NCI-H748 treated with DMSO at 0.1 percent for 48 hours (cell line): ENCODE measurements at regions not wholly inside any gene's neighbourhood (a gene's known extent, or its start where the extent isn't known, plus 50 kb on each side); places are given as distances from the start of the nearest gene placed in this dataset.
"Not testable (repeated sequence)": the region's sequence is repeated elsewhere in the genome, so short reads cannot be mapped to it uniquely, and the experiment has no call there.

Source experiments
- DNase-seq: peaks from one replicate; lab custom pipeline; 2025; lab: John Stamatoyannopoulos, UW

DNA sequence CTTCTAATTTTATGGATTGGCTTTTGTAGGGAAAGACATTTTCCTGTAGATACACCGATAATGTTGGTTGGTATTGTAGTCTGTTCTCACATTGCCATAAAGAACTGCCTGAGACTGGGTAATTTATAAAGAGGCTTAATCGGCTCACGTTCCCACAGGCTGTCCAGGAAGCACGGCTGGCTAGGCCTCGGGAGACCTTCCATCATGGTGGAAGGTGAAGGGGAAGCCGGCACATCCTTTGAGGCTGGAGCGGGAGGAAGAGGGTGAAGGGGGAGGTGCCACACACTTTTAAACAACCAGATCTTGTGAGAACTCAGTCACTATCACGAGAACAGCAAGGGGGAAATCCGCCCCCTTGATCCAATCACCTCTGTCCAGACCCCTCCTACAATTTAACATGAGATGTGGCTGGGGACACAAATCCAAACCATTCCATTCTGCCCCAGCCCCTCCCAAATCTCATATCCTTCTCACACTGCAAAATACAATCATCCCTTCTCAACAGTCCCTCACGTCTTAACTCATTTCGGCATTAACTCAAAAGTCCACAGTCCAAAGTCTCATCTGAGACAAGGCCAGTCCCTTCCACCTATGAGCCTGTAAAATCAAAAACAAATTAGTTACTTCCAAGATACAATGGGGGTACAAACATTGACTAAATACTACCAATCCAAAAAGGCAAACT is 66.7 kb upstream of the EIF5 start:
- no peak for DNase-seq

GRCh38 chr14:103271189-103271588 is 62.8 kb upstream of the EIF5 start:
- DNase-seq: no peak

GRCh38 chr14:103273145-103273744 is 60.8 kb upstream of the EIF5 start:
- no peak for DNase-seq

DNA sequence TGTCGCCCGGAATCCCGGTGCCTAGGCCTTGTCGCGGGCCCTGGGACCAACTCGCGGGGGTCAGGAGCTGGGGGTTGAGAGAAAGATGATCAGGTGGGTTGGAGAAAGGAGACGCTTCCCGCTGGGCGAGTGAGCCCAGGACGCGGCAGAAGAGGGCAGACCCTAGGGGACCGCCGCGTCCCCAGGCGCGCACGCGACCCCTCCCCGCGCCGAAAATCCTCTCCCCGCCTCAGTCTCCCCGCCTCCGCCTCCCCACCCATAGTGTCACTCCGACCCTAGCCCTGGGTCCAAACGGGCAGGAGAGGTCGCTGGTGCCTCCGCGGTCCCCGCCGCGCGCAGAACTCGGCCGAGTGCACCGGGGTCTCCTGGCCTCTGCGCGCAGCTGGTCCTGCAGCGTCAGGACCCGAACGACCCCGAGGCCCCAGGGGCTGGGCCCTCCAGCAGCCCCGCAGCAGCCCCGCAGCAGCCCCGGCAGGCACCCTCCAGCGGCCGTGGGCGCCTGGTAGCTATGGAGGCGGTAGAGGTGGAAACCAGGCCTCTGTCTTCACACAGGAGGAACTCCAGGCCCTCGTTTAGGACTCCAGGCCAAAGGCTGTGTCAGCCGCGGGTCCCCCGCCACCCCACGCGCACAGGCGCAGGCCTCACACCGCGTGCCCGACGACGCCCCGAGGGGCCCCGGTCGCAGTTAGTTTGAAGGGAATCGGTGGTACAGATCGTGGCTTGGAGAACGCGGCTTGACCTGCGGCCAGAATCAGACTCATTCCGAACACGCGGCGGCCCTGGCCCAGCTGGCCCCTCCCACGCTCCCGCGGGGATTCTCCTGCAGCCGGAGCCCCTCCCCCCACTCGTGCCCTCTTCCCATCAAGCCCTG is 60.1 kb upstream of the EIF5 start:
- DNase-seq: no peak

GRCh38 chr14:103275000-103275399 is 59.0 kb upstream of the EIF5 start:
- DNase-seq: no peak

DNA sequence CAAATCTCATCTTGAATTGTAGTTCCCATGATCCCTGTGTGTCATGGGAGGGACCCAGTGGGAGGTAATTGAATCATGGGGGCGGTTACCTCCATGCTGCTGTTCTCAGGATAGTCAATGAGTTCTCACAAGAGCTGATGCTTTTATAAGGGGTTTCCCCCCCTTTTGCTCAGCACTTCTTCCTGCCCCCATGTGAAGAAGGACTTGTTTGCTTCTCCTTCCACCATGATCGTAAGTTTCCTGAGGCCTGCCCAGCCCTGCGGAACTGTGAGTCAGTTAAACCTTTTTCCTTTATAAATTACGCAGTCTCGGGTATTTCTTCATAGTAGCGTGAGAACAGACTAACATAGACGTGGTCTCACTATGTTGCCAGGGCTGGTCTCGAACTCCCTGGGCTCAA is 56.1 kb upstream of the EIF5 start:
- DNase-seq: no peak

DNA sequence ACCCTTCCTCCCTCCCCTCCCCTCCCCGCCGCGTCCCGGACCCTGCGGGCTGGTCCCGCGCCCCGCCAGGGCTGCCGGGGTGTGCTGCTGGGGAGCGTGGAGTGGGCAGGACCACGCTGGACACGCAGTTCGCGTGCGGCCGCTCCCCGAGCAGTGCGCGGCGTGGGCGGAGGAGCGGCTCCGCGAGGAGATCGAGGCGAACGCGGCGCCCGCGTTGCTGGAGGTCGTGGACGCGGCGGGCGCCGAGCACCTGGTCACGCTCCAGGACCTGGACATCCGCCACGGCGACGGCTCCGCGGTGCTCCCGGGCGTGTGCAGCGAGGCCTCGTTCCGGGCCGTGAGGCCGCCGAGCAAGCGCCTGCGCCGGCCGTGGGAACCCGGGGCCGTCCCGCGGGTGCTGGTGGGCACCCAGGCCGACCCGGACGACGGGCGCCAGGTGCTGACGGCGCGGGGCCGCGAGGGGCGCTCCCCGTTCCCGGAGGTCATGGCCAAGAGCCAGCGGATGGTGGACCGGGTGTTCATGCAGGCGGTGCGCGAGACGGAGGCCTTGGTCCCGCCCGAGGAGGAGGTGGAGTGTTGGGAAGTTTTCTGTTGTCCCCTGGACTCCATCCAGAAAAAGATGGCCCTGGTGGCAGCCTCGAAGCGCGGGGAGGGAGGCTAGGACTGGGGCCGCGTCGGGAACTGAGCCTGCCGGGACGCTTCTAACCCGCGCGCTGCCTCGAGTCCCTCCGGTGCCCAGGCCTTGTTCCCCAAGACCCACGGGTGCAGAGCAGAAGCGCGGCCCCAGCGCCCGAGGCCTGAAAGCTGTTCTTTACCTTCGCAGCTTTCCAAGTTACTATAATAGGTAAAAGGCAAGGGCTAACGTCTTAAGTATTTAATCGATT is 54.7 kb upstream of the EIF5 start:
- no peak for DNase-seq

DNA sequence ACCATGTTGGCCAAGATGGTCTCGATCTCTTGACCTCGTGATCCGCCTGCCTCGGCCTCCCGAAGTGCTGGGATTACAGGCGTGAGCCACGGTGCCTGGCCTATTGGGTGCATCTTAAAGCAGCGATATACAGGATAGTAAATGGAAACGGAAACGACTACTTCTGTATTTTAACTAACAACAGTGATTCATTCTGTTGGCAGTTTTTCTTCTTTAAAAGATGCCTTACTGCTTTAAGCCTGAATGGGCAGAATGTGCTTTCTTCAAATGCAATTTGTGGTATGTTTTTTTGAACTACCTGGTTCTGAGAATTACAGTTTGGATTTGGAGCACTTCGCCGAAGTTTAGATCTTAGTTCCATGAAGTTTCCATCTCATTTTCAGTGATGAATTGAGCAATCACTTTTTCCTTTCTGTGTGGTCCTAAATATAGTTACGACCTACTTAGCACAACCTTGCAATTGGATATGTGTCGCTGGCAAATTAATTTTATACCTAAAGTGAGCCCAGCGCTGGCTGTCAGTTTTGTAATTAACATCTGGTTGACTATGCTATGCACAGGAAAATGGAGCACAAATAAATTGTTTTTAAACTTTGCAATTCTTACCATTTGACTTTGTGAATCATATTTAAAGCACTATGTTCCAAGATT is 53.6 kb upstream of the EIF5 start:
- no peak for DNase-seq

GRCh38 chr14:103281496-103282231 is 52.4 kb upstream of the EIF5 start:
- DNase-seq: no peak

GRCh38 chr14:103282309-103282708 is 51.7 kb upstream of the EIF5 start:
- not testable (repeated sequence) for DNase-seq

DNA sequence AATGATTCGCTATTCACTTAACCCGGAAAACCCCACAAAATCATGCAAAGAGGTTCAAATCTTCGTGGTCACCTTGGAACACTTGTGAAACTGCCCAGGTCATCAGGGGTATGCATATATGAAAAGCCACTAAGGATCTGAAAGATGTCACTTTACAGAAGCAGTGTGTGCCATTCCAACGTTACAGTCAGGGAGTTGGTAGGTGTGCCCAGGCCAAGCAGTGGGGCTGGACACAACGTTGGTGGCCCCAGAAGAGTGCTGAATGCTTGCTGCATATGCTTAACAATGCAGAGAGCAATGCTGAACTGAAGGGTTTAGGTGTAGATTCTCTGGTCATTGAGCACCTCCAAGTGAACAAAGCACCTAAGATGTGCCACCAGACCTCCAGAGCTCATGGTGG is 51.1 kb upstream of the EIF5 start:
- DNase-seq: no peak

DNA sequence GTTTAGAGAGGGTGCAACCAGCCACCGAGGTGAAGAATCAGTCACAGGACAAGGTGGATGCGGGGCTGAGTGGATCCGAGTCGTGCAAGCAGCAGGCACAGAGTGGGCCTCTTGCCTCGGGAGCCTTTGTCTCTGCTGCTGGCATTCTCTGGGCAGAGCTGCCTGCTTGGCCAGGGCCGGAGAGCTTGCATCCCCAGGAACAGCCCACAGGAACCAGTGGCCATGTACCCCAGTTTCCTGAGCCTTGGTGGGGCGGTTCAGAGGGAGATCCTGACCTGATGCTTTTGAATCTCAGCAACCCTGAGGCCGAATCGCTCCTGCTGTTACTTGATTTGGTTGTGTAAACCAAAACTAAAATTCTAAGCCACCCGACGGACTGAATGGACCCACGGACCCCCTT is 50.1 kb upstream of the EIF5 start:
- DNase-seq: no peak
